ENCODE measurements at regions not wholly inside any gene's neighbourhood (a gene's known extent, or its start where the extent isn't known, plus 50 kb on each side); places are given as distances from the start of the nearest gene placed in this dataset.
"Not testable (repeated sequence)": the region's sequence is repeated elsewhere in the genome, so short reads cannot be mapped to it uniquely, and the experiment has no call there.

GRCh38 chr11:130979386-130979972, 63.2 kb upstream of the SNX19 start:
- no peak for DNase-seq (ENCODE audit: low read depth, low spot score)

GRCh38 chr11:130980071-130980862, 64.0 kb upstream of the SNX19 start:
- DNase-seq (ENCODE audit: low read depth, low spot score): no peak

- DNase-seq (ENCODE audit: low read depth, low spot score): not testable (repeated sequence)
Measured at GRCh38 chr11:130984241-130984640, 68.0 kb upstream of the SNX19 start.

- DNase-seq (ENCODE audit: low read depth, low spot score): no peak
Measured at GRCh38 chr11:130992788-130993187, 76.5 kb upstream of the SNX19 start.

- no peak for DNase-seq (ENCODE audit: low read depth, low spot score)
Measured at GRCh38 chr11:130994043-130994442, 77.8 kb upstream of the SNX19 start.

GRCh38 chr11:130995266-130995665, 79.0 kb upstream of the SNX19 start:
- no peak for DNase-seq (ENCODE audit: low read depth, low spot score)

GRCh38 chr11:130997278-130997677, 81.0 kb upstream of the SNX19 start:
- no peak for DNase-seq (ENCODE audit: low read depth, low spot score)

- no peak for DNase-seq (ENCODE audit: low read depth, low spot score)
Measured at GRCh38 chr11:130999086-130999485, 82.8 kb upstream of the SNX19 start.

GRCh38 chr11:130999992-131000770, 83.9 kb upstream of the SNX19 start:
- no peak for DNase-seq (ENCODE audit: low read depth, low spot score)

- DNase-seq (ENCODE audit: low read depth, low spot score): no peak
Measured at GRCh38 chr11:131002145-131002544, 85.9 kb upstream of the SNX19 start.

GRCh38 chr11:131005829-131006228, 89.5 kb upstream of the SNX19 start:
- DNase-seq (ENCODE audit: low read depth, low spot score): no peak

GRCh38 chr11:131025020-131025419, 108.7 kb upstream of the SNX19 start:
- DNase-seq (ENCODE audit: low read depth, low spot score): no peak

- no peak for DNase-seq (ENCODE audit: low read depth, low spot score)
Measured at GRCh38 chr11:131025421-131026125, 109.3 kb upstream of the SNX19 start.

- DNase-seq (ENCODE audit: low read depth, low spot score): no peak
Measured at GRCh38 chr11:131027491-131027890, 111.2 kb upstream of the SNX19 start.

- no peak for DNase-seq (ENCODE audit: low read depth, low spot score)
Measured at GRCh38 chr11:131033151-131033651, 116.9 kb upstream of the SNX19 start.

GRCh38 chr11:131036514-131036913, 120.2 kb upstream of the SNX19 start:
- no peak for DNase-seq (ENCODE audit: low read depth, low spot score)

- DNase-seq (ENCODE audit: low read depth, low spot score): no peak
Measured at GRCh38 chr11:131037873-131038272, 121.6 kb upstream of the SNX19 start.

GRCh38 chr11:131038597-131038996, 122.3 kb upstream of the SNX19 start:
- DNase-seq (ENCODE audit: low read depth, low spot score): no peak

- no peak for DNase-seq (ENCODE audit: low read depth, low spot score)
Measured at GRCh38 chr11:131041331-131042040, 125.2 kb upstream of the SNX19 start.

- DNase-seq (ENCODE audit: low read depth, low spot score): no peak
Measured at GRCh38 chr11:131042041-131042390, 125.7 kb upstream of the SNX19 start.

- no peak for DNase-seq (ENCODE audit: low read depth, low spot score)
Measured at GRCh38 chr11:131043251-131043650, 127.0 kb upstream of the SNX19 start.

All from iPS DF 19.7 (cell line).